WTC11 (cell line): ENCODE measurements at regions not wholly inside any gene's neighbourhood (a gene's known extent, or its start where the extent isn't known, plus 50 kb on each side); places are given as distances from the start of the nearest gene placed in this dataset.
"Not testable (repeated sequence)": the region's sequence is repeated elsewhere in the genome, so short reads cannot be mapped to it uniquely, and the experiment has no call there.

Experiments
- ATAC-seq: fragments of 200-7000 bp; cut with Tn5 transposase; 2 replicates; pipeline ENCODE4 v1.10.0; 2021; ENCODE audit warnings: mild to moderate bottlenecking, moderate library complexity
- CTCF ChIA-PET: fragments of 300-600 bp; sonication (Branson Sonifier 250); formaldehyde crosslinking; loops from one replicate; lab custom pipeline; 2021; ENCODE audit warnings: antibody characterized with exemption; lab: Charles Lee
- POLR2A ChIA-PET: fragments of 350-600 bp; sonication (Branson Sonifier 250); formaldehyde crosslinking; loops from one replicate; lab custom pipeline; 2021; ENCODE audit warnings: antibody characterized with exemption; lab: Charles Lee
- DNase-seq: peaks from one replicate; pipeline ENCODE4 v3.0.0; 2021; ENCODE audit warnings: low spot score
- H3K27ac Mint-ChIP-seq: 2 replicates; pipeline ENCODE4 v1.8.0; 2021; ENCODE audit warnings: mixed read lengths
- H3K27me3 Mint-ChIP-seq: 2 replicates; pipeline ENCODE4 v1.8.0; 2021; ENCODE audit warnings: low read depth, mild to moderate bottlenecking, moderate library complexity, mixed read lengths
- H3K36me3 Mint-ChIP-seq: 2 replicates; pipeline ENCODE4 v1.8.0; 2021; ENCODE audit warnings: mixed read lengths
- H3K4me1 Mint-ChIP-seq: 2 replicates; pipeline ENCODE4 v1.8.0; 2022; ENCODE audit warnings: mixed read lengths
- H3K4me3 Mint-ChIP-seq: 2 replicates; pipeline ENCODE4 v1.8.0; 2021; ENCODE audit warnings: mild to moderate bottlenecking, moderate library complexity, mixed read lengths
- H3K9me3 Mint-ChIP-seq: 2 replicates; pipeline ENCODE4 v1.8.0; 2021; ENCODE audit warnings: mixed read lengths
- CBFB ChIP-seq: sonication (generic); formaldehyde crosslinking; IDR thresholded peaks from 2 replicates; pipeline ENCODE4 v1.8.1; 2022; ENCODE audit warnings: mild to moderate bottlenecking, low read depth, missing genetic modification reagents
- FOXK1 ChIP-seq: sonication (generic); formaldehyde crosslinking; IDR thresholded peaks from 2 replicates; pipeline ENCODE4 v1.8.0; 2022; ENCODE audit warnings: mild to moderate bottlenecking, moderate library complexity, missing genetic modification reagents
- GABPB1 ChIP-seq: sonication (generic); formaldehyde crosslinking; IDR thresholded peaks from 2 replicates; pipeline ENCODE4 v1.8.1; 2023; ENCODE audit warnings: mild to moderate bottlenecking, missing genetic modification reagents
- IRF1 ChIP-seq: sonication (generic); formaldehyde crosslinking; IDR thresholded peaks from 2 replicates; pipeline ENCODE4 v1.8.0; 2023; ENCODE audit warnings: missing genetic modification reagents
- JUN ChIP-seq: sonication (generic); formaldehyde crosslinking; IDR thresholded peaks from 2 replicates; pipeline ENCODE4 v1.8.0; 2023; ENCODE audit warnings: mild to moderate bottlenecking, missing genetic modification reagents
- KAT7 ChIP-seq: sonication (generic); formaldehyde crosslinking; IDR thresholded peaks from 2 replicates; pipeline ENCODE4 v1.8.1; 2023; ENCODE audit warnings: missing genetic modification reagents, mild to moderate bottlenecking, borderline replicate concordance
- NFE2L1 ChIP-seq: sonication (generic); formaldehyde crosslinking; IDR thresholded peaks from 2 replicates; pipeline ENCODE4 v1.8.1; 2023; ENCODE audit warnings: missing genetic modification reagents
- NR3C1 ChIP-seq: sonication (generic); formaldehyde crosslinking; conservative IDR thresholded peaks from 2 replicates; pipeline ENCODE4 v1.8.1; 2023; ENCODE audit warnings: low read depth, mild to moderate bottlenecking, missing genetic modification reagents
- PRRX2 ChIP-seq: fragments of 250-450 bp; sonication (Bioruptor Pico); IDR thresholded peaks from 2 replicates; pipeline ENCODE4 v1.8.0; 2021; ENCODE audit warnings: mild to moderate bottlenecking
- SMAD3 ChIP-seq: sonication (generic); formaldehyde crosslinking; IDR thresholded peaks from 2 replicates; pipeline ENCODE4 v1.8.0; 2022; ENCODE audit warnings: missing genetic modification reagents, mild to moderate bottlenecking, borderline replicate concordance
- SOX15 ChIP-seq: fragments of 250-450 bp; sonication (Bioruptor Pico); IDR thresholded peaks from 2 replicates; pipeline ENCODE4 v1.9.0; 2021; ENCODE audit warnings: mild to moderate bottlenecking
- ZNF138 ChIP-seq: sonication (generic); formaldehyde crosslinking; conservative IDR thresholded peaks from 2 replicates; pipeline ENCODE4 v1.8.1; 2022; ENCODE audit warnings: mild to moderate bottlenecking, moderate library complexity, missing genetic modification reagents
- ZNF219 ChIP-seq: sonication (generic); formaldehyde crosslinking; IDR thresholded peaks from 2 replicates; pipeline ENCODE4 v1.8.0; 2023; ENCODE audit warnings: missing genetic modification reagents, mild to moderate bottlenecking, borderline replicate concordance
- TF ChIP-seq, protein P1 (sequence below): sonication (generic); formaldehyde crosslinking; IDR thresholded peaks from 2 replicates; pipeline ENCODE4 v1.8.1; 2023; ENCODE audit warnings: mild to moderate bottlenecking, missing genetic modification reagents, borderline replicate concordance
- TF ChIP-seq, protein P2 (sequence below): sonication (generic); formaldehyde crosslinking; IDR thresholded peaks from 2 replicates; pipeline ENCODE4 v1.8.0; 2022; ENCODE audit warnings: mild to moderate bottlenecking, missing genetic modification reagents
- TF ChIP-seq, protein P3 (sequence below): fragments of 250-450 bp; sonication (Bioruptor Pico); IDR thresholded peaks from 2 replicates; pipeline ENCODE4 v1.9.0; 2021; ENCODE audit warnings: mild to moderate bottlenecking, borderline replicate concordance

- Mint-ChIP-seq H3K4me1 (peaks cover 4% of the 10 kb centered on the region), H3K27me3 (no peaks in the 10 kb centered on the region; the same call in 1 of the 2 replicates), H3K9me3 (peaks cover 5% of the 10 kb centered on the region; the same call in 1 of the 2 replicates), H3K4me3 (no peak overlapping the region), H3K27ac (no peak overlapping the region), H3K36me3 (no peaks in the 10 kb centered on the region)
- ChIA-PET CTCF (no interaction called here), POLR2A (no interaction called here)
- ATAC-seq: no peak
- DNase-seq: no peak
- TF ChIP-seq, protein P1, sequence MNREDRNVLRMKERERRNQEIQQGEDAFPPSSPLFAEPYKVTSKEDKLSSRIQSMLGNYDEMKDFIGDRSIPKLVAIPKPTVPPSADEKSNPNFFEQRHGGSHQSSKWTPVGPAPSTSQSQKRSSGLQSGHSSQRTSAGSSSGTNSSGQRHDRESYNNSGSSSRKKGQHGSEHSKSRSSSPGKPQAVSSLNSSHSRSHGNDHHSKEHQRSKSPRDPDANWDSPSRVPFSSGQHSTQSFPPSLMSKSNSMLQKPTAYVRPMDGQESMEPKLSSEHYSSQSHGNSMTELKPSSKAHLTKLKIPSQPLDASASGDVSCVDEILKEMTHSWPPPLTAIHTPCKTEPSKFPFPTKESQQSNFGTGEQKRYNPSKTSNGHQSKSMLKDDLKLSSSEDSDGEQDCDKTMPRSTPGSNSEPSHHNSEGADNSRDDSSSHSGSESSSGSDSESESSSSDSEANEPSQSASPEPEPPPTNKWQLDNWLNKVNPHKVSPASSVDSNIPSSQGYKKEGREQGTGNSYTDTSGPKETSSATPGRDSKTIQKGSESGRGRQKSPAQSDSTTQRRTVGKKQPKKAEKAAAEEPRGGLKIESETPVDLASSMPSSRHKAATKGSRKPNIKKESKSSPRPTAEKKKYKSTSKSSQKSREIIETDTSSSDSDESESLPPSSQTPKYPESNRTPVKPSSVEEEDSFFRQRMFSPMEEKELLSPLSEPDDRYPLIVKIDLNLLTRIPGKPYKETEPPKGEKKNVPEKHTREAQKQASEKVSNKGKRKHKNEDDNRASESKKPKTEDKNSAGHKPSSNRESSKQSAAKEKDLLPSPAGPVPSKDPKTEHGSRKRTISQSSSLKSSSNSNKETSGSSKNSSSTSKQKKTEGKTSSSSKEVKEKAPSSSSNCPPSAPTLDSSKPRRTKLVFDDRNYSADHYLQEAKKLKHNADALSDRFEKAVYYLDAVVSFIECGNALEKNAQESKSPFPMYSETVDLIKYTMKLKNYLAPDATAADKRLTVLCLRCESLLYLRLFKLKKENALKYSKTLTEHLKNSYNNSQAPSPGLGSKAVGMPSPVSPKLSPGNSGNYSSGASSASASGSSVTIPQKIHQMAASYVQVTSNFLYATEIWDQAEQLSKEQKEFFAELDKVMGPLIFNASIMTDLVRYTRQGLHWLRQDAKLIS (CRISPR knock-in tag): no peak
- TF ChIP-seq, protein P2, sequence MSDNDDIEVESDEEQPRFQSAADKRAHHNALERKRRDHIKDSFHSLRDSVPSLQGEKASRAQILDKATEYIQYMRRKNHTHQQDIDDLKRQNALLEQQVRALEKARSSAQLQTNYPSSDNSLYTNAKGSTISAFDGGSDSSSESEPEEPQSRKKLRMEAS (CRISPR knock-in tag): no peak
- no peak for TF ChIP-seq SMAD3 (CRISPR knock-in tag)
- no peak for TF ChIP-seq IRF1 (CRISPR knock-in tag)
- TF ChIP-seq ZNF138: no peak
- TF ChIP-seq SOX15 (CRISPR knock-in tag): no peak
- TF ChIP-seq FOXK1: no peak
- no peak for TF ChIP-seq PRRX2 (CRISPR knock-in tag)
- TF ChIP-seq, protein P3, sequence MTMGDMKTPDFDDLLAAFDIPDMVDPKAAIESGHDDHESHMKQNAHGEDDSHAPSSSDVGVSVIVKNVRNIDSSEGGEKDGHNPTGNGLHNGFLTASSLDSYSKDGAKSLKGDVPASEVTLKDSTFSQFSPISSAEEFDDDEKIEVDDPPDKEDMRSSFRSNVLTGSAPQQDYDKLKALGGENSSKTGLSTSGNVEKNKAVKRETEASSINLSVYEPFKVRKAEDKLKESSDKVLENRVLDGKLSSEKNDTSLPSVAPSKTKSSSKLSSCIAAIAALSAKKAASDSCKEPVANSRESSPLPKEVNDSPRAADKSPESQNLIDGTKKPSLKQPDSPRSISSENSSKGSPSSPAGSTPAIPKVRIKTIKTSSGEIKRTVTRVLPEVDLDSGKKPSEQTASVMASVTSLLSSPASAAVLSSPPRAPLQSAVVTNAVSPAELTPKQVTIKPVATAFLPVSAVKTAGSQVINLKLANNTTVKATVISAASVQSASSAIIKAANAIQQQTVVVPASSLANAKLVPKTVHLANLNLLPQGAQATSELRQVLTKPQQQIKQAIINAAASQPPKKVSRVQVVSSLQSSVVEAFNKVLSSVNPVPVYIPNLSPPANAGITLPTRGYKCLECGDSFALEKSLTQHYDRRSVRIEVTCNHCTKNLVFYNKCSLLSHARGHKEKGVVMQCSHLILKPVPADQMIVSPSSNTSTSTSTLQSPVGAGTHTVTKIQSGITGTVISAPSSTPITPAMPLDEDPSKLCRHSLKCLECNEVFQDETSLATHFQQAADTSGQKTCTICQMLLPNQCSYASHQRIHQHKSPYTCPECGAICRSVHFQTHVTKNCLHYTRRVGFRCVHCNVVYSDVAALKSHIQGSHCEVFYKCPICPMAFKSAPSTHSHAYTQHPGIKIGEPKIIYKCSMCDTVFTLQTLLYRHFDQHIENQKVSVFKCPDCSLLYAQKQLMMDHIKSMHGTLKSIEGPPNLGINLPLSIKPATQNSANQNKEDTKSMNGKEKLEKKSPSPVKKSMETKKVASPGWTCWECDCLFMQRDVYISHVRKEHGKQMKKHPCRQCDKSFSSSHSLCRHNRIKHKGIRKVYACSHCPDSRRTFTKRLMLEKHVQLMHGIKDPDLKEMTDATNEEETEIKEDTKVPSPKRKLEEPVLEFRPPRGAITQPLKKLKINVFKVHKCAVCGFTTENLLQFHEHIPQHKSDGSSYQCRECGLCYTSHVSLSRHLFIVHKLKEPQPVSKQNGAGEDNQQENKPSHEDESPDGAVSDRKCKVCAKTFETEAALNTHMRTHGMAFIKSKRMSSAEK (CRISPR knock-in tag): no peak
- TF ChIP-seq CBFB (CRISPR knock-in tag): no peak
- no peak for TF ChIP-seq NFE2L1 (CRISPR knock-in tag)
- no peak for TF ChIP-seq GABPB1 (CRISPR knock-in tag)
- TF ChIP-seq NR3C1 (CRISPR knock-in tag): no peak
- no peak for TF ChIP-seq KAT7 (CRISPR knock-in tag)
- TF ChIP-seq JUN: no peak
- no peak for TF ChIP-seq ZNF219 (CRISPR knock-in tag)
- TF ChIP-seq, all 79 proteins: peak for 0
These were observed 81.8 kb upstream of the NDP start for GRCh38 chrX:44054863-44055601.

DNA sequence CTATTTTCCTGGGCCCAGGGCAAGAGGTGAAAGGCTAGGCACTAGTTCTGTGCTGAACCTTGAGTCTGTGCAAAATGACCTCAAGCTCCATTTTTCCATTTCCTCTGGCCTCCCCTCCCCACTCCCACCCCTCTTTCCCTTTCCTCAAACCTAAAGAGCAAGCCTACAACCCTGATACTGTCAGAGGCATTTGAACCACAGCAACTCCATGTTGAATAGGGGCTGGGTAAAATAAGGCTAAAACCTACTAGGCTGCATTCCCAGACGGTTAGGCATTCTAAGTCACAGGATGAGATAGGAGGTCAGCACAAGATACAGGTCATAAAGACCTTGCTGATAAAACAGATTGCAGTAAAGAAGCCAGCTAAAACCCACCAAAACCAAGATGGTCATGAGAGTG lies 71.9 kb upstream of the NDP start:
- H3K9me3 Mint-ChIP-seq, H3K27ac Mint-ChIP-seq, H3K36me3 Mint-ChIP-seq, ATAC-seq, H3K4me3 Mint-ChIP-seq, POLR2A ChIA-PET, CTCF ChIA-PET, DNase-seq, H3K27me3 Mint-ChIP-seq, H3K4me1 Mint-ChIP-seq: not testable (repeated sequence)
